Body of pancreas (tissue), 4 donors: ENCODE measurements at regions not wholly inside any gene's neighbourhood (a gene's known extent, or its start where the extent isn't known, plus 50 kb on each side); places are given as distances from the start of the nearest gene placed in this dataset.

Source experiments
- POLR2A ChIP-seq, 3 donors: fragments of 450-650 bp; IDR thresholded peaks; one replicate each; pipeline ENCODE4 v1.6.1; 2016; ENCODE audit warnings: antibody characterized with exemption in 3 of 3, mild to moderate bottlenecking in 2 of 3
- TF ChIP-seq, protein P1 (sequence below), 7 experiments: fragments of 450-650 bp in 4 of 7; fragments of 200-600 bp in 3 of 7; sonication (generic) in 3 of 7; IDR thresholded peaks; one replicate each; pipeline ENCODE4 v1.5.1; 2016 to 2019; ENCODE audit warnings: antibody characterized with exemption in 7 of 7

GRCh38 chr3:151969026-151969642, 95.7 kb downstream of the SUCNR1 start:
- no peak for TF ChIP-seq POLR2A (IDR thresholded peaks at IDR 0.05)
- TF ChIP-seq, protein P1, sequence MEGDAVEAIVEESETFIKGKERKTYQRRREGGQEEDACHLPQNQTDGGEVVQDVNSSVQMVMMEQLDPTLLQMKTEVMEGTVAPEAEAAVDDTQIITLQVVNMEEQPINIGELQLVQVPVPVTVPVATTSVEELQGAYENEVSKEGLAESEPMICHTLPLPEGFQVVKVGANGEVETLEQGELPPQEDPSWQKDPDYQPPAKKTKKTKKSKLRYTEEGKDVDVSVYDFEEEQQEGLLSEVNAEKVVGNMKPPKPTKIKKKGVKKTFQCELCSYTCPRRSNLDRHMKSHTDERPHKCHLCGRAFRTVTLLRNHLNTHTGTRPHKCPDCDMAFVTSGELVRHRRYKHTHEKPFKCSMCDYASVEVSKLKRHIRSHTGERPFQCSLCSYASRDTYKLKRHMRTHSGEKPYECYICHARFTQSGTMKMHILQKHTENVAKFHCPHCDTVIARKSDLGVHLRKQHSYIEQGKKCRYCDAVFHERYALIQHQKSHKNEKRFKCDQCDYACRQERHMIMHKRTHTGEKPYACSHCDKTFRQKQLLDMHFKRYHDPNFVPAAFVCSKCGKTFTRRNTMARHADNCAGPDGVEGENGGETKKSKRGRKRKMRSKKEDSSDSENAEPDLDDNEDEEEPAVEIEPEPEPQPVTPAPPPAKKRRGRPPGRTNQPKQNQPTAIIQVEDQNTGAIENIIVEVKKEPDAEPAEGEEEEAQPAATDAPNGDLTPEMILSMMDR (IDR thresholded peaks at IDR 0.05), result no peak
